Spleen (tissue), 11 donors: ENCODE measurements at regions not wholly inside any gene's neighbourhood (a gene's known extent, or its start where the extent isn't known, plus 50 kb on each side); places are given as distances from the start of the nearest gene placed in this dataset.

Experiments
- DNase-seq: peaks from one replicate; pipeline ENCODE4 v3.0.0-alpha.2; 2020
- H3K27ac ChIP-seq, 8 donors: fragments of 200-600 bp; sonication (generic) in 7 of 8; 1 replicate in 4 of 8; 2 replicates in 4 of 8; pipeline versions ENCODE4 v1.5.0 to v1.8.0; 2016 to 2021; ENCODE audit warnings: inconsistent platforms in 4 of 8, mild to moderate bottlenecking in 4 of 8, moderate library complexity in 1 of 8
- H3K27me3 ChIP-seq, 7 donors: fragments of 200-600 bp; sonication (generic) in 6 of 7; replicated peaks in 1 of 7; 1 replicate in 4 of 7; 2 replicates in 3 of 7; pipeline versions ENCODE4 v1.5.0 to v1.8.0; 2016 to 2021; ENCODE audit warnings: inconsistent platforms in 3 of 7, mild to moderate bottlenecking in 1 of 7
- H3K36me3 ChIP-seq, 6 donors: fragments of 200-600 bp; sonication (generic) in 5 of 6; 1 replicate in 4 of 6; 2 replicates in 2 of 6; pipeline versions ENCODE4 v1.5.0 to v1.8.0; 2016 to 2021; ENCODE audit warnings: inconsistent platforms in 2 of 6
- H3K4me1 ChIP-seq, 6 donors: fragments of 200-600 bp; sonication (generic) in 5 of 6; 1 replicate in 3 of 6; 2 replicates in 3 of 6; pipeline versions ENCODE4 v1.5.0 to v1.8.0; 2016 to 2021; ENCODE audit warnings: inconsistent platforms in 3 of 6
- H3K4me3 ChIP-seq, 8 donors: fragments of 200-600 bp; sonication (generic) in 7 of 8; 1 replicate in 4 of 8; 2 replicates in 4 of 8; pipeline versions ENCODE4 v1.5.0 to v1.8.0; 2016 to 2021; ENCODE audit warnings: inconsistent platforms in 4 of 8, mild to moderate bottlenecking in 4 of 8, moderate library complexity in 2 of 8
- H3K9me3 ChIP-seq, 8 donors: fragments of 200-600 bp; sonication (generic) in 7 of 8; 1 replicate in 4 of 8; 2 replicates in 4 of 8; pipeline versions ENCODE4 v1.5.0 to v1.8.0; 2016 to 2021; ENCODE audit warnings: inconsistent platforms in 4 of 8
- CTCF ChIP-seq, 11 experiments: fragments of 200-600 bp in 7 of 11; fragments of 450-650 bp in 4 of 11; sonication (generic) in 4 of 11; IDR thresholded peaks in 8 of 11; conservative IDR thresholded peaks in 3 of 11; 1 replicate in 7 of 11; 2 replicates in 4 of 11; pipeline versions ENCODE4 v1.4.0 to v1.8.0; 2016 to 2021; ENCODE audit warnings: antibody characterized with exemption in 11 of 11, inconsistent platforms in 4 of 11, mild to moderate bottlenecking in 1 of 11
- POLR2A ChIP-seq, 3 donors: fragments of 450-650 bp; IDR thresholded peaks; one replicate each; pipeline ENCODE4 v1.5.1; 2017; ENCODE audit warnings: antibody characterized with exemption in 3 of 3, mild to moderate bottlenecking in 1 of 3
- POLR2AphosphoS5 ChIP-seq, 3 donors: sonication (generic); formaldehyde crosslinking; IDR thresholded peaks; one replicate each; pipeline ENCODE4 v1.5.1; 2017; ENCODE audit warnings: antibody characterized with exemption in 3 of 3
- WGBS, 5 donors: extraction: QIAGEN DNeasy Blood & Tissue Kit in 3 of 5; methylation state at CpG; one replicate each; pipeline versions ENCODE4 v1.1.5 to v1.1.7; 2013 to 2018; 5-methylcytosine and 5-hydroxymethylcytosine counted together
- intact Hi-C: fragments of 100-400 bp; cut with DNase I; formaldehyde crosslinking; loops from one replicate; pipeline ENCODE4 v1.15.0; 2023; ENCODE audit warnings: low total_unique reads
- donor health status: healthy with polysubstance abuse.
- donor health status: DM: no; HTN: no; CAD: no; lungs with moderate emphysema.
- donor health status: DM: no; HTN: no; CAD: no.
- donor health status: Bipolar disorder and iron deficiency.
- donor health status: healthy.
- donor health status: DM: no; HTN: no; CAD: no.
- donor health status: DM: yes; HTN: yes; CAD: no.

- no peaks in the 10 kb centered on the region for H3K27me3 ChIP-seq
- TF ChIP-seq CTCF (IDR thresholded peaks at IDR 0.05 in 8 of 11, conservative IDR thresholded peaks at IDR 0.05 in 3 of 11) (no peak), POLR2A (IDR thresholded peaks at IDR 0.05) (no peak), POLR2AphosphoS5 (IDR thresholded peaks at IDR 0.05) (no peak)
- no peak overlapping the region for H3K27ac ChIP-seq
- peaks cover 0 to 3% (median 1%) of the 10 kb centered on the region in 8 donors for H3K9me3 ChIP-seq
- DNase-seq, result no peak
- H3K4me3 ChIP-seq, result no peak overlapping the region
- intact Hi-C loops, result no loop called here
- no peaks in the 10 kb centered on the region for H3K4me1 ChIP-seq
- 43 to 75% (median 65%) methylated on average over 1 of the region's 1 CpG for WGBS, 5 donors
- H3K36me3 ChIP-seq, result no peaks in the 10 kb centered on the region
These were observed 87.3 kb upstream of the NCKAP5 start for GRCh38 chr2:133655610-133656009.

GRCh38 chr2:133657591-133657990 lies 89.3 kb upstream of the NCKAP5 start:
- Histone ChIP-seq H3K4me3 (no peak overlapping the region), H3K36me3 (no peaks in the 10 kb centered on the region), H3K27ac (no peak overlapping the region), H3K4me1 (no peaks in the 10 kb centered on the region), H3K9me3 (no peaks in the 10 kb centered on the region), H3K27me3 (no peaks in the 10 kb centered on the region)
- intact Hi-C loops, result no loop called here
- no peak for TF ChIP-seq POLR2A (IDR thresholded peaks at IDR 0.05)
- no peak for DNase-seq
- WGBS, 5 donors, result 84 to 95% (median 90%) methylated on average over 6 of the region's 6 CpGs

- Histone ChIP-seq H3K4me1 (no peaks in the 10 kb centered on the region), H3K9me3 (no peaks in the 10 kb centered on the region), H3K27ac (no peak overlapping the region), H3K27me3 (no peaks in the 10 kb centered on the region), H3K36me3 (no peaks in the 10 kb centered on the region), H3K4me3 (no peak overlapping the region)
- TF ChIP-seq POLR2A (IDR thresholded peaks at IDR 0.05) (no peak), CTCF (IDR thresholded peaks at IDR 0.05 in 8 of 11, conservative IDR thresholded peaks at IDR 0.05 in 3 of 11) (no peak)
- DNase-seq, result no peak
- intact Hi-C loops, result no loop called here
- WGBS, 5 donors, result 74 to 79% (median 75%) methylated on average over 11 of the region's 11 CpGs
These were observed 90.0 kb upstream of the NCKAP5 start for GRCh38 chr2:133658020-133658903.

GRCh38 chr2:133660510-133660909 lies 92.2 kb upstream of the NCKAP5 start:
- intact Hi-C loops, result no loop called here
- no peaks in the 10 kb centered on the region for H3K27me3 ChIP-seq
- TF ChIP-seq CTCF (IDR thresholded peaks at IDR 0.05 in 8 of 11, conservative IDR thresholded peaks at IDR 0.05 in 3 of 11) (no peak), POLR2AphosphoS5 (IDR thresholded peaks at IDR 0.05) (no peak), POLR2A (IDR thresholded peaks at IDR 0.05) (no peak)

More at GRCh38 chr2:133660510-133660909, 92.2 kb upstream of the NCKAP5 start:
- Histone ChIP-seq H3K9me3 (no peaks in the 10 kb centered on the region), H3K36me3 (no peaks in the 10 kb centered on the region), H3K4me1 (no peaks in the 10 kb centered on the region), H3K27ac (no peak overlapping the region), H3K4me3 (no peak overlapping the region)
- WGBS, 5 donors, result 89 to 92% (median 91%) methylated on average over 6 of the region's 6 CpGs
- no peak for DNase-seq
